AG09319 (cell line): ENCODE measurements at regions not wholly inside any gene's neighbourhood (a gene's known extent, or its start where the extent isn't known, plus 50 kb on each side); places are given as distances from the start of the nearest gene placed in this dataset.

Experiments used
- DNase-seq: peaks from one replicate; pipeline ENCODE4 v3.0.0-alpha.2; 2010; ENCODE audit warnings: low read depth; ENCODE audit errors: extremely low read depth
- CTCF ChIP-seq: IDR thresholded peaks from 2 replicates; pipeline ENCODE4 v1.5.1; 2011; ENCODE audit warnings: low read depth, mild to moderate bottlenecking, inconsistent platforms, low read length, moderate library complexity

- TF ChIP-seq CTCF = no peak
- DNase-seq = no peak
These were observed 1104.0 kb downstream of the XPNPEP1 start for GRCh38 chr10:108819302-108819701.

- no peak for DNase-seq
- TF ChIP-seq CTCF = no peak
These were observed 1105.7 kb downstream of the XPNPEP1 start for GRCh38 chr10:108817584-108817983.

GRCh38 chr10:108817135-108817534 lies 1106.2 kb downstream of the XPNPEP1 start:
- TF ChIP-seq CTCF = no peak
- DNase-seq = no peak

- no peak for TF ChIP-seq CTCF
- no peak for DNase-seq
These were observed 1110.4 kb downstream of the XPNPEP1 start for GRCh38 chr10:108812906-108813305.

- no peak for TF ChIP-seq CTCF
These were observed 1111.0 kb downstream of the XPNPEP1 start for GRCh38 chr10:108812296-108812695.

GRCh38 chr10:108808228-108808627 lies 1115.1 kb downstream of the XPNPEP1 start:
- no peak for TF ChIP-seq CTCF
- DNase-seq = no peak

More at GRCh38 chr10:108812296-108812695, 1111.0 kb downstream of the XPNPEP1 start:
- DNase-seq = no peak

- no peak for DNase-seq
- no peak for TF ChIP-seq CTCF
These were observed 1121.4 kb downstream of the XPNPEP1 start for GRCh38 chr10:108801775-108802517.
